GM12872 (cell line): ENCODE measurements at regions not wholly inside any gene's neighbourhood (a gene's known extent, or its start where the extent isn't known, plus 50 kb on each side); places are given as distances from the start of the nearest gene placed in this dataset.

Experiments
- CTCF ChIP-seq: IDR thresholded peaks from 3 replicates; pipeline ENCODE4 v1.5.1; 2011; ENCODE audit warnings: low read depth, mild to moderate bottlenecking, low read length, moderate library complexity; ENCODE audit not compliant: insufficient read depth

GRCh38 chr4:125039550-125039949 is 275.2 kb upstream of the FAT4 start:
- TF ChIP-seq CTCF, result no peak

- TF ChIP-seq CTCF, result no peak
Measured at GRCh38 chr4:125022855-125023501, 291.8 kb upstream of the FAT4 start.

- TF ChIP-seq CTCF, result no peak
Measured at GRCh38 chr4:125021189-125021588, 293.6 kb upstream of the FAT4 start.

- no peak for TF ChIP-seq CTCF
Measured at GRCh38 chr4:125020089-125021034, 294.4 kb upstream of the FAT4 start.

- no peak for TF ChIP-seq CTCF
Measured at GRCh38 chr4:125016892-125017299, 297.9 kb upstream of the FAT4 start.

- TF ChIP-seq CTCF, result no peak
Measured at GRCh38 chr4:125013891-125014290, 300.9 kb upstream of the FAT4 start.

- TF ChIP-seq CTCF, result no peak
Measured at GRCh38 chr4:125011646-125012045, 299.1 kb upstream of the ANKRD50 start.
